HFFc6 (cell line): ENCODE measurements at regions not wholly inside any gene's neighbourhood (a gene's known extent, or its start where the extent isn't known, plus 50 kb on each side); places are given as distances from the start of the nearest gene placed in this dataset.

Experiments
- DNase-seq: peaks from one replicate; pipeline ENCODE4 v3.0.0-alpha.2; 2018
- H3K27ac Mint-ChIP-seq: 2 replicates; pipeline ENCODE4 v1.8.0; 2020; ENCODE audit warnings: mild to moderate bottlenecking, mixed read lengths
- H3K27me3 Mint-ChIP-seq: 2 replicates; pipeline ENCODE4 v1.8.0; 2021; ENCODE audit warnings: mild to moderate bottlenecking, moderate library complexity, mixed read lengths; ENCODE audit not compliant: insufficient read depth
- H3K36me3 Mint-ChIP-seq: 2 replicates; pipeline ENCODE4 v1.8.0; 2021; ENCODE audit warnings: low read depth, mixed read lengths
- H3K4me1 Mint-ChIP-seq: 2 replicates; pipeline ENCODE4 v1.8.0; 2020; ENCODE audit warnings: low read depth, mixed read lengths
- H3K4me3 Mint-ChIP-seq: 2 replicates; pipeline ENCODE4 v1.8.0; 2020; ENCODE audit warnings: mild to moderate bottlenecking, moderate library complexity, mixed read lengths
- H3K9me3 Mint-ChIP-seq: 2 replicates; pipeline ENCODE4 v1.8.0; 2020; ENCODE audit warnings: mild to moderate bottlenecking, mixed read lengths
- CTCF ChIP-seq: fragments of 200-600 bp; sonication (generic); IDR thresholded peaks from 2 replicates; pipeline ENCODE4 v1.5.0; 2021; ENCODE audit warnings: antibody characterized with exemption, mild to moderate bottlenecking

- Mint-ChIP-seq H3K4me1 (no peaks in the 10 kb centered on the region), H3K4me3 (no peak overlapping the region)
- TF ChIP-seq CTCF = no peak
These were observed 1822.6 kb downstream of the SUCLG1 start for GRCh38 chr2:82636402-82637020.

GRCh38 chr2:82599021-82599420 is 1860.1 kb downstream of the SUCLG1 start:
- no peak for DNase-seq
- no peak for TF ChIP-seq CTCF
- H3K4me1 Mint-ChIP-seq = no peaks in the 10 kb centered on the region
- no peaks in the 10 kb centered on the region for H3K27me3 Mint-ChIP-seq
- no peaks in the 10 kb centered on the region for H3K36me3 Mint-ChIP-seq
- H3K27ac Mint-ChIP-seq = no peak overlapping the region
- no peak overlapping the region for H3K4me3 Mint-ChIP-seq
- H3K9me3 Mint-ChIP-seq = peaks cover 23% of the 10 kb centered on the region

More at GRCh38 chr2:82636402-82637020, 1822.6 kb downstream of the SUCLG1 start:
- no peak for DNase-seq
- peaks cover 8% of the 10 kb centered on the region; the same call in 1 of the 2 replicates for H3K9me3 Mint-ChIP-seq
- no peak overlapping the region for H3K27ac Mint-ChIP-seq
- no peaks in the 10 kb centered on the region for H3K36me3 Mint-ChIP-seq
- H3K27me3 Mint-ChIP-seq = no peaks in the 10 kb centered on the region; the same call in 1 of the 2 replicates

- no peak for TF ChIP-seq CTCF
- no peak for DNase-seq
- Mint-ChIP-seq H3K27me3 (no peaks in the 10 kb centered on the region), H3K36me3 (no peaks in the 10 kb centered on the region), H3K9me3 (peaks cover 23% of the 10 kb centered on the region), H3K27ac (no peak overlapping the region), H3K4me1 (no peaks in the 10 kb centered on the region), H3K4me3 (no peak overlapping the region)
These were observed 1862.5 kb downstream of the SUCLG1 start for GRCh38 chr2:82596581-82596980.

GRCh38 chr2:82591718-82592117 is 1867.4 kb downstream of the SUCLG1 start:
- DNase-seq = no peak
- Mint-ChIP-seq H3K36me3 (no peaks in the 10 kb centered on the region), H3K4me3 (no peak overlapping the region), H3K4me1 (no peaks in the 10 kb centered on the region), H3K27ac (no peak overlapping the region), H3K9me3 (peaks cover 30% of the 10 kb centered on the region), H3K27me3 (no peaks in the 10 kb centered on the region)
- no peak for TF ChIP-seq CTCF

GRCh38 chr2:82576656-82577055 is 1882.4 kb downstream of the SUCLG1 start:
- Mint-ChIP-seq H3K9me3 (peaks cover 23% of the 10 kb centered on the region), H3K4me3 (no peak overlapping the region), H3K27ac (no peak overlapping the region), H3K4me1 (no peaks in the 10 kb centered on the region), H3K27me3 (no peaks in the 10 kb centered on the region), H3K36me3 (no peaks in the 10 kb centered on the region)
- no peak for DNase-seq
- TF ChIP-seq CTCF = no peak

- DNase-seq = no peak
- H3K36me3 Mint-ChIP-seq = no peaks in the 10 kb centered on the region
- no peak overlapping the region for H3K27ac Mint-ChIP-seq
- no peaks in the 10 kb centered on the region for H3K4me1 Mint-ChIP-seq
- no peak overlapping the region for H3K4me3 Mint-ChIP-seq
- peaks cover 6% of the 10 kb centered on the region for H3K9me3 Mint-ChIP-seq
- H3K27me3 Mint-ChIP-seq = no peaks in the 10 kb centered on the region
- TF ChIP-seq CTCF = no peak
These were observed 1919.8 kb downstream of the SUCLG1 start for GRCh38 chr2:82539280-82539621.
